ENCODE measurements at regions not wholly inside any gene's neighbourhood (a gene's known extent, or its start where the extent isn't known, plus 50 kb on each side); places are given as distances from the start of the nearest gene placed in this dataset.
A peak's percentile ranks its signal among the peaks of the same experiment; 100 is the strongest.
"Not testable (repeated sequence)": the region's sequence is repeated elsewhere in the genome, so short reads cannot be mapped to it uniquely, and the experiment has no call there.

- no peak for DNase-seq (ENCODE audit: low read depth)
- Histone ChIP-seq H3K9ac (ENCODE audit: low read length) (no peak overlapping the region), H3K9me3 (ENCODE audit: control insufficient read depth, low read length) (peaks cover 7% of the 10 kb centered on the region), H3K27me3 (replicated peaks; ENCODE audit: control insufficient read depth, insufficient read depth, low read length) (no peaks in the 10 kb centered on the region), H3K4me1 (ENCODE audit: control insufficient read depth, insufficient read depth, low read length) (peaks cover 13% of the 10 kb centered on the region), H3K4me3 (ENCODE audit: low read length) (no peak overlapping the region), H3K36me3 (ENCODE audit: control insufficient read depth, insufficient read depth, low read length, severe bottlenecking) (no peaks in the 10 kb centered on the region)
Measured at GRCh38 chr4:31241504-31242106, 521.4 kb downstream of the PCDH7 start.

- Histone ChIP-seq H3K4me3 (ENCODE audit: low read length) (no peak overlapping the region), H3K36me3 (ENCODE audit: control insufficient read depth, insufficient read depth, low read length, severe bottlenecking) (no peaks in the 10 kb centered on the region), H3K4me1 (ENCODE audit: control insufficient read depth, insufficient read depth, low read length) (no peaks in the 10 kb centered on the region), H3K9me3 (ENCODE audit: control insufficient read depth, low read length) (peaks cover 5% of the 10 kb centered on the region), H3K27me3 (replicated peaks; ENCODE audit: control insufficient read depth, insufficient read depth, low read length) (no peaks in the 10 kb centered on the region), H3K9ac (ENCODE audit: low read length) (no peak overlapping the region)
- peak; percentile 45 for DNase-seq (ENCODE audit: low read depth)
Measured at GRCh38 chr4:31246856-31247255, 526.7 kb downstream of the PCDH7 start.

- no peaks in the 10 kb centered on the region for H3K27me3 ChIP-seq (replicated peaks; ENCODE audit: control insufficient read depth, insufficient read depth, low read length)
- no peaks in the 10 kb centered on the region for H3K36me3 ChIP-seq (ENCODE audit: control insufficient read depth, insufficient read depth, low read length, severe bottlenecking)
- H3K9ac ChIP-seq (ENCODE audit: low read length): no peak overlapping the region
- H3K9me3 ChIP-seq (ENCODE audit: control insufficient read depth, low read length): no peaks in the 10 kb centered on the region
- H3K4me1 ChIP-seq (ENCODE audit: control insufficient read depth, insufficient read depth, low read length): no peaks in the 10 kb centered on the region
- DNase-seq (ENCODE audit: low read depth): no peak
- no peak overlapping the region for H3K4me3 ChIP-seq (ENCODE audit: low read length)
Measured at GRCh38 chr4:31259119-31259518, 539.0 kb downstream of the PCDH7 start.

DNA sequence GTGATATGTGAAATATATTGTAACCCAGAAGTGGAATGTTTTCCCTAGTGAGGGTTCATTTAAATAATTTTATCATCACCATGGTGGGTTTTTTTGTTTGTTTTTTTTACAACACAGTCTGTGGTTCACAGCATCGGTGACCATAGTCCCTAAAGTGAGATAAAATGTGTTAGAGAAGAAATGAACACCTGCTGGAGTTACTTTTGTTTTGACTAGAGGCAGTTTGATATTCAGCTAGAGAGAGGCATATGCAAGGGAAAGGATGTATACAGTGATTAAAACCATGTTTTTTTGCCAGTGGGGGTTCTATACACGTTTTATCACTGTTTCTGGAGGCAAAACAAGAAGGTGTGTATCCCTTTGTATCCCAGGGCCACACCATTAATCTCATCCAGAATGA lies 541.5 kb downstream of the PCDH7 start:
- no peak for DNase-seq (ENCODE audit: low read depth)
- Histone ChIP-seq H3K4me1 (ENCODE audit: control insufficient read depth, insufficient read depth, low read length) (no peaks in the 10 kb centered on the region), H3K4me3 (ENCODE audit: low read length) (no peak overlapping the region), H3K9ac (ENCODE audit: low read length) (no peak overlapping the region), H3K36me3 (ENCODE audit: control insufficient read depth, insufficient read depth, low read length, severe bottlenecking) (no peaks in the 10 kb centered on the region), H3K9me3 (ENCODE audit: control insufficient read depth, low read length) (no peaks in the 10 kb centered on the region), H3K27me3 (replicated peaks; ENCODE audit: control insufficient read depth, insufficient read depth, low read length) (no peaks in the 10 kb centered on the region)

DNA sequence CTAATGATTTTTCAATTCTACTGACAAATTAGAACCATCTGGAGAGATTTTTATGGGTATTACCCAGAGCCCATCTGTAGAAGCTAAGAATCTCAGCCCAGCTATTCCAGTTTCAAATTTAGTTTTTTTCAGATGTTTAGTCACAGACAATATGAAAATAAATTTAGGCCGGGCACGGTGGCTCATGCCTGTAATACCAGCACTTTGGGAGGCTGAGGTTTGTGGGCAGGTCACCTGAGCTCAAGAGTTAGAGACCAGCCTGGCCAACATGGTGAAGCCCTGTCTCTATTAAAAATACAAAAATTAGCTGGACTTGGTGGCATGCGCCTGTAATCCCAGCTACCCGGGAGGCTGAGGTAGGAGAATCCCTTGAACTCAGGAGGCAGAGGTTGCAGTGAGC lies 545.9 kb downstream of the PCDH7 start:
- H3K4me1 ChIP-seq (ENCODE audit: control insufficient read depth, insufficient read depth, low read length); H3K4me3 ChIP-seq (ENCODE audit: low read length); H3K9me3 ChIP-seq (ENCODE audit: control insufficient read depth, low read length); H3K27me3 ChIP-seq (replicated peaks; ENCODE audit: control insufficient read depth, insufficient read depth, low read length); H3K9ac ChIP-seq (ENCODE audit: low read length); H3K36me3 ChIP-seq (ENCODE audit: control insufficient read depth, insufficient read depth, low read length, severe bottlenecking); DNase-seq (ENCODE audit: low read depth): not testable (repeated sequence)

DNA sequence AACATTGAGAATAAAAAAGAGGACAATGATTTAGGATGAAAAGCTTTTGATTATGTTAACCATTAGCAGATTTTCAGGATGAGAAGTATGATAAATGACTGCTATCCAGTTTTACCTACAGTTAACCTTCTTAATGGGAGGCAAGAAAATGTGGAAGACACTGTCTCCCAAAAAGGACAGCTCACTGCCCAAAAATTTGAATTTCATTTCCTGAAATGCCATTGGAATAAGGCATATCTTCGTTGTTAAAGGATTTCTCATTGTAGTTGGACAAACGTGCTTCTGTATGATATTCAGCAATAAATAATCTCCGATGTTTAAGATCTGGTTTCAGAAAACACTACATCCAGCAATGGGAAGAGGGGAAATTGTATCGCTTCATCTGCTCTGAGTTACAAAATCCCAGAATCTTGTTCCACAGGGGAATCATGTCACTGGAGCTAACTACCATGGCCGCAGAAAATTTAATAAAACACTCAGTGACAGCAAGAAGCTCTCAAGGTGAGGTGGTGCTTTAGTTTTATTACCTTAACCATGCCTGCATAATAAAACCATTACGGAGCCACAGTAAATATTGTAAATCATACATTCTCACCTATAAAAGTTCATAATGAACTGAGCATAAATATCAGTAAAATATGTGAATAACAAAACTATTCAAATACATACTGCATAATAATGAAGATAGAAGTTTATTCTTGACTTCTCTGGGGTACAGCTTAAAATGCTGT lies 552.3 kb downstream of the PCDH7 start:
- no peak overlapping the region for H3K9ac ChIP-seq (ENCODE audit: low read length)

DNA sequence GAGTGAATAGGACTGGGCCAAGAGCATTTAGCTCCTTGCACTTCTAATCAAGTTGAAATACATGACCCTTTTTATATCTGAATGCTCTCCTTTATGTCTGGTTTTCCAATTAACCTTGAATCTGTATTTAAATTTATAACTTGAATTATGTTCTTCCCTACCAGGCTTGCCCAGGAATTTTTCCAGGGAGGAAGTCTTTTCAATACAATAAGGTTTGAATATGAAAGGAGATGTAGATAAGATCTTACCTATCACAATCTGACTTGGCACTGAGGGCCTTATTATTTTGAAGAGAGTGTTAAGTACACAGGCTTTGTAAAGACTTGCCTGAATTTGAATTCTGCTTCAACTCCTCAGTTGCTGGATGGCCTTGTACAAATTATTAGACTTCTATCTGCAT lies 555.7 kb downstream of the PCDH7 start:
- Histone ChIP-seq H3K9ac (ENCODE audit: low read length) (no peak overlapping the region), H3K4me1 (ENCODE audit: control insufficient read depth, insufficient read depth, low read length) (no peaks in the 10 kb centered on the region), H3K9me3 (ENCODE audit: control insufficient read depth, low read length) (no peaks in the 10 kb centered on the region), H3K36me3 (ENCODE audit: control insufficient read depth, insufficient read depth, low read length, severe bottlenecking) (no peaks in the 10 kb centered on the region), H3K4me3 (ENCODE audit: low read length) (no peak overlapping the region), H3K27me3 (replicated peaks; ENCODE audit: control insufficient read depth, insufficient read depth, low read length) (no peaks in the 10 kb centered on the region)
- DNase-seq (ENCODE audit: low read depth): no peak

More for the DNA sequence above, 552.3 kb downstream of the PCDH7 start:
- Histone ChIP-seq H3K9me3 (ENCODE audit: control insufficient read depth, low read length) (no peaks in the 10 kb centered on the region), H3K36me3 (ENCODE audit: control insufficient read depth, insufficient read depth, low read length, severe bottlenecking) (no peaks in the 10 kb centered on the region), H3K27me3 (replicated peaks; ENCODE audit: control insufficient read depth, insufficient read depth, low read length) (no peaks in the 10 kb centered on the region), H3K4me1 (ENCODE audit: control insufficient read depth, insufficient read depth, low read length) (no peaks in the 10 kb centered on the region), H3K4me3 (ENCODE audit: low read length) (no peak overlapping the region)
- no peak for DNase-seq (ENCODE audit: low read depth)

GRCh38 chr4:31283679-31284078 lies 563.5 kb downstream of the PCDH7 start:
- H3K9ac ChIP-seq (ENCODE audit: low read length): no peak overlapping the region
- no peaks in the 10 kb centered on the region for H3K27me3 ChIP-seq (replicated peaks; ENCODE audit: control insufficient read depth, insufficient read depth, low read length)
- DNase-seq (ENCODE audit: low read depth): no peak
- no peaks in the 10 kb centered on the region for H3K36me3 ChIP-seq (ENCODE audit: control insufficient read depth, insufficient read depth, low read length, severe bottlenecking)
- H3K4me1 ChIP-seq (ENCODE audit: control insufficient read depth, insufficient read depth, low read length): no peaks in the 10 kb centered on the region
- H3K4me3 ChIP-seq (ENCODE audit: low read length): no peak overlapping the region
- peaks cover 8% of the 10 kb centered on the region for H3K9me3 ChIP-seq (ENCODE audit: control insufficient read depth, low read length)

- Histone ChIP-seq H3K9ac (ENCODE audit: low read length) (no peak overlapping the region), H3K27me3 (replicated peaks; ENCODE audit: control insufficient read depth, insufficient read depth, low read length) (no peaks in the 10 kb centered on the region), H3K36me3 (ENCODE audit: control insufficient read depth, insufficient read depth, low read length, severe bottlenecking) (no peaks in the 10 kb centered on the region), H3K9me3 (ENCODE audit: control insufficient read depth, low read length) (peaks cover 6% of the 10 kb centered on the region), H3K4me1 (ENCODE audit: control insufficient read depth, insufficient read depth, low read length) (no peaks in the 10 kb centered on the region), H3K4me3 (ENCODE audit: low read length) (no peak overlapping the region)
- DNase-seq (ENCODE audit: low read depth): no peak
Measured at GRCh38 chr4:31290836-31291235, 570.7 kb downstream of the PCDH7 start.

GRCh38 chr4:31291238-31291637 lies 571.1 kb downstream of the PCDH7 start:
- Histone ChIP-seq H3K9ac (ENCODE audit: low read length) (no peak overlapping the region), H3K4me1 (ENCODE audit: control insufficient read depth, insufficient read depth, low read length) (no peaks in the 10 kb centered on the region), H3K36me3 (ENCODE audit: control insufficient read depth, insufficient read depth, low read length, severe bottlenecking) (no peaks in the 10 kb centered on the region), H3K9me3 (ENCODE audit: control insufficient read depth, low read length) (peaks cover 6% of the 10 kb centered on the region), H3K27me3 (replicated peaks; ENCODE audit: control insufficient read depth, insufficient read depth, low read length) (no peaks in the 10 kb centered on the region), H3K4me3 (ENCODE audit: low read length) (no peak overlapping the region)
- DNase-seq (ENCODE audit: low read depth): no peak

DNA sequence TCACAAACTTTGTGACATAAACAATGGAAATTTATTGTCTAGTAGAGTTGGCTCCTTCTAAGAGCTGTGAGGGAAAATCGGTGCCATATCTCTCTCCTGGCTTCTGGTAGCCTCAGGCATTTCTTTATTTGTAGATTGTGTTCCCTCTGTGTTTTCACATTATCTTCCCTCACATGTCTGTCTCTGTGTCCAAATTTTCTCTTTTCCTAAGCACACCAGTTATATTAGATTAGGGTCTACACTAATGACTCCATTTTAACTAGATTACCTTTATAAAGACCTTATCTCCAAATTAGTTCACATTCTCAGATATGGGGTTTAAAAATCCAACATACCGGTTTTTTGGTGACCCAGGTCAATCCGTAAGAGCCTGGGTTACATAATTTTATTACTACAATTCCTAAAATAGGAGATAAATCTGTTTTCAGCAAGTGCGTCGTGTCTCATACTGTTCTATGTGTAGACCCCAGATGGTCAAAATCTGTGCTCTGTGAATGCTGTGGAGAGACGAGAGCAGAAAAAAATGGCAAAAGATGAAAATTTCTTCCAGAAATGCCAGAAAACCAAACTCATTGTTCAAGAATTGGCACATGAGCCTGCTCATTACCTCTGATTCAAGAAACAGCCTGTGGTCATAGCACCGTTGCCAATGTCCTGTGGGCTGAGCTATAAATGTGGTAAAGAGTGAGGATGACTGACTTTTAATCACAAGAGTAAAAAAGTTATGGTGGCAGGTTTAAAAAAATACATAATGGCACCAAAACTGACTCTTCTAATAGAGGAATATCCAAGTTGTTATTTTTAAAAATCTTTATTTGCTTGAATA lies 574.7 kb downstream of the PCDH7 start:
- peaks cover 5% of the 10 kb centered on the region for H3K9me3 ChIP-seq (ENCODE audit: control insufficient read depth, low read length)
- no peak overlapping the region for H3K9ac ChIP-seq (ENCODE audit: low read length)
- no peaks in the 10 kb centered on the region for H3K36me3 ChIP-seq (ENCODE audit: control insufficient read depth, insufficient read depth, low read length, severe bottlenecking)
- no peaks in the 10 kb centered on the region for H3K4me1 ChIP-seq (ENCODE audit: control insufficient read depth, insufficient read depth, low read length)
- H3K27me3 ChIP-seq (replicated peaks; ENCODE audit: control insufficient read depth, insufficient read depth, low read length): no peaks in the 10 kb centered on the region
- H3K4me3 ChIP-seq (ENCODE audit: low read length): no peak overlapping the region
- DNase-seq (ENCODE audit: low read depth): no peak

All from adipocyte (in vitro differentiated cells).